A549 (cell line): ENCODE measurements at regions not wholly inside any gene's neighbourhood (a gene's known extent, or its start where the extent isn't known, plus 50 kb on each side); places are given as distances from the start of the nearest gene placed in this dataset.

Experiments used
- ATAC-seq, 2 experiments: fragments of 200-7000 bp in 1 of 2; fragments of >200 bp in 1 of 2; cut with Nextera tagmentation in 1 of 2; cut with Tn5 transposase in 1 of 2; 3 replicates each; pipeline versions ENCODE4 v1.8.0 to v1.9.1; 2018 to 2020; ENCODE audit warnings: mild to moderate bottlenecking in 1 of 2, moderate library complexity in 1 of 2
- CTCF ChIA-PET: fragments of 300-600 bp; sonication (Branson Sonifier 250); formaldehyde crosslinking; extraction: SDS; loops from one replicate; lab custom pipeline; 2021; ENCODE audit warnings: antibody characterized with exemption, inconsistent platforms; lab: Yijun Ruan, JAX
- POLR2A ChIA-PET: fragments of 350-600 bp; formaldehyde crosslinking; extraction: SDS; loops from one replicate; lab custom pipeline; 2021; ENCODE audit warnings: antibody characterized with exemption, inconsistent platforms; lab: Yijun Ruan, JAX
- DNase-seq, 2 experiments: peaks; one replicate each; pipeline versions ENCODE4 v3.0.0 to v3.0.0-alpha.2; 2011 to 2016; ENCODE audit warnings: low read depth in 1 of 2, low spot score in 1 of 2
- FAIRE-seq: peaks from 2 replicates; lab custom pipeline; 2011; peaks lifted over from hg19 to GRCh38; lab: Jason Lieb, UNC
- H3K27ac ChIP-seq, 2 experiments: fragments of >200 bp; sonication (Bioruptor Twin); formaldehyde crosslinking; 3 replicates each; pipeline ENCODE4 v1.5.1; 2016 to 2017
- H3K4me1 ChIP-seq: fragments of >200 bp; sonication (Bioruptor Twin); formaldehyde crosslinking; 3 replicates; pipeline ENCODE4 v1.6.1; 2016
- H3K4me2 ChIP-seq: fragments of >200 bp; sonication (Bioruptor Twin); formaldehyde crosslinking; 3 replicates; pipeline ENCODE4 v1.6.1; 2016
- H3K4me3 ChIP-seq: fragments of >200 bp; sonication (Bioruptor Twin); formaldehyde crosslinking; 3 replicates; pipeline ENCODE4 v1.5.1; 2016
- H3K9me3 ChIP-seq: fragments of >200 bp; sonication (Bioruptor Twin); formaldehyde crosslinking; 3 replicates; pipeline ENCODE4 v1.6.1; 2016
- BHLHE40 ChIP-seq: IDR thresholded peaks from 2 replicates; pipeline ENCODE4 v1.6.1; 2012; ENCODE audit warnings: low read depth, low read length, inconsistent platforms
- CBX8 ChIP-seq: fragments of 200-600 bp; sonication (generic); IDR thresholded peaks from 2 replicates; pipeline ENCODE4 v1.6.1; 2016
- CHD2 ChIP-seq: fragments of 150-350 bp; IDR thresholded peaks from 2 replicates; pipeline ENCODE4 v1.6.1; 2014; ENCODE audit warnings: low read length; ENCODE audit not compliant: partially characterized antibody
- EHMT2 ChIP-seq: fragments of 200-600 bp; sonication (generic); IDR thresholded peaks from 2 replicates; pipeline ENCODE4 v1.6.1; 2016; ENCODE audit warnings: antibody characterized with exemption, low read depth, mild to moderate bottlenecking, moderate library complexity
- ESRRA ChIP-seq: fragments of 150-350 bp; IDR thresholded peaks from 2 replicates; pipeline ENCODE4 v1.6.1; 2014; ENCODE audit warnings: mild to moderate bottlenecking, low read length, borderline replicate concordance
- FOSB ChIP-seq: fragments of 250-450 bp; sonication (Bioruptor Pico); IDR thresholded peaks from 2 replicates; pipeline ENCODE4 v1.5.0; 2020; ENCODE audit warnings: mild to moderate bottlenecking, moderate library complexity
- FOXS1 ChIP-seq: fragments of 250-450 bp; sonication (Bioruptor Pico); IDR thresholded peaks from 2 replicates; pipeline ENCODE4 v1.5.0; 2020; ENCODE audit warnings: mild to moderate bottlenecking, moderate library complexity
- GATA3 ChIP-seq: IDR thresholded peaks from 2 replicates; pipeline ENCODE4 v1.6.1; 2012; ENCODE audit warnings: borderline replicate concordance
- HOXB5 ChIP-seq: fragments of 250-450 bp; sonication (Bioruptor Pico); IDR thresholded peaks from 2 replicates; pipeline ENCODE4 v1.5.0; 2020; ENCODE audit warnings: mild to moderate bottlenecking, moderate library complexity
- JUN ChIP-seq, 2 experiments: fragments of >200 bp; sonication (Bioruptor Twin); formaldehyde crosslinking; IDR thresholded peaks; 2 replicates in 1 of 2; 3 replicates in 1 of 2; pipeline ENCODE4 v1.6.1; 2016 to 2017
- KDM1A ChIP-seq: fragments of 200-600 bp; sonication (generic); IDR thresholded peaks from 2 replicates; pipeline ENCODE4 v1.6.1; 2016; ENCODE audit warnings: low read depth, mild to moderate bottlenecking
- KDM5A ChIP-seq: fragments of 200-600 bp; sonication (generic); IDR thresholded peaks from 2 replicates; pipeline ENCODE4 v1.6.1; 2016; ENCODE audit warnings: antibody characterized with exemption, mild to moderate bottlenecking
- MAFK ChIP-seq: fragments of 450-650 bp; IDR thresholded peaks from 2 replicates; pipeline ENCODE4 v1.6.1; 2014; ENCODE audit not compliant: partially characterized antibody
- MAZ ChIP-seq: fragments of 150-350 bp; IDR thresholded peaks from 2 replicates; pipeline ENCODE4 v1.6.1; 2014; ENCODE audit warnings: antibody characterized with exemption, low read depth, low read length, borderline replicate concordance
- NFE2L2 ChIP-seq: fragments of 150-350 bp; conservative IDR thresholded peaks from 2 replicates; pipeline ENCODE4 v1.6.1; 2014; ENCODE audit warnings: low read length
- RARB ChIP-seq: fragments of 250-450 bp; sonication (Bioruptor Pico); IDR thresholded peaks from 2 replicates; pipeline ENCODE4 v1.8.0; 2021; ENCODE audit warnings: mild to moderate bottlenecking, moderate library complexity
- SMC3 ChIP-seq: fragments of >200 bp; sonication (Bioruptor Twin); formaldehyde crosslinking; IDR thresholded peaks from 3 replicates; pipeline ENCODE4 v1.6.1; 2018; ENCODE audit warnings: inconsistent platforms
- TFCP2L1 ChIP-seq: fragments of 250-450 bp; sonication (Bioruptor Pico); IDR thresholded peaks from 2 replicates; pipeline ENCODE4 v1.5.0; 2021; ENCODE audit warnings: mild to moderate bottlenecking
- TP53 ChIP-seq: fragments of 250-450 bp; sonication (Bioruptor Pico); IDR thresholded peaks from 2 replicates; pipeline ENCODE4 v1.5.0; 2021; ENCODE audit warnings: mild to moderate bottlenecking, moderate library complexity
- ZC3H11A ChIP-seq: fragments of 450-650 bp; IDR thresholded peaks from 2 replicates; pipeline ENCODE4 v1.6.1; 2014; ENCODE audit warnings: antibody characterized with exemption, mild to moderate bottlenecking
- WGBS: methylation state at CpG from one replicate; pipeline ENCODE4 v1.1.6; 2017; ENCODE audit errors: missing lambda C conversion rate; 5-methylcytosine and 5-hydroxymethylcytosine counted together
- TF ChIP-seq, protein P1 (sequence below): fragments of 150-350 bp; IDR thresholded peaks from 2 replicates; pipeline ENCODE4 v1.6.1; 2014; ENCODE audit warnings: low read depth, mild to moderate bottlenecking, low read length
- TF ChIP-seq, protein P2 (sequence below): IDR thresholded peaks from 2 replicates; pipeline ENCODE4 v1.6.1; 2012; ENCODE audit warnings: low read depth, borderline replicate concordance
- TF ChIP-seq, protein P3 (sequence below): IDR thresholded peaks from 2 replicates; pipeline ENCODE4 v1.6.1; 2012
- TF ChIP-seq, protein P4 (sequence below): fragments of 200-600 bp; sonication (generic); IDR thresholded peaks from 2 replicates; pipeline ENCODE4 v1.6.1; 2016; ENCODE audit warnings: antibody characterized with exemption, mild to moderate bottlenecking, moderate library complexity

DNA sequence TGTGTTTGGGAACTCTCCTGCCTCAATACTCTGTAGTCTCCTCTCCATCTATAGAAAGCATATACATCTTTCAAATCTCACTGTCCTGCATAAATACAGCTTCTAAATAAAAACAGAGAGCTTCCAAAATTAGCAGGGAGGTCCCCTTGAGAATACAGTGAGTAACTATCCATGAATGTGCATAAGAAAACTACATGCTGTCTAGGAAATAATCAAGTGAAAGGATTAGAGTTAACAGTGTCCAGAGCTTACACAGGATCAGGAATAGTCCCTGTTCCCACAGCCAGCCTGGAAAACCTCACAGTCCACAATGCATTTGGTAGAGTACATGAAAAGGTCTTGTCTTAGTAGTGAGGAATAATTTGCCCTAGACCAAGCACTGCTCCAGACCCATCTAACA lies 123.0 kb upstream of the POU3F2 start:
- ATAC-seq = no peak

DNA sequence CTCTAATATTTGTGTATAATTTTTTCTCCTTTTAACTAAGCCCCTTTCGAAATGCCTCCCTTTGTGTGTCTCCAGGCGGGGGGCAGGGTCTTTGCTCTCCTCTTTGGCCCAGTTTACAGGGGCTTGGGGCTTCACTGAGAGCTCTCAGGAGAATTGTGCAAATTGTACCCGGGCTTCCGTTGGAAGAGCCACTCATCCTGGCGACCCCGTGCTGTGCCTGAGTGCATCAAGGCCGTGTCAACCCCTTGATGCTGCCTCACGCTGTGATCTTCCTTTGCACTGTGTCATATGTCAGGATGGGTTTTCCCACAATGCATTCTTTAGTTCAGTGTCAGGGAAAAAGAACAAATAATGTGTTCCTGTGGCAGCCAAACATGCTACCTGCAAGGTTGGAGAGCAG lies 118.0 kb upstream of the POU3F2 start:
- DNase-seq (no peak), FAIRE-seq (no peak), ATAC-seq (no peak)
- no peak overlapping the region for H3K4me3 ChIP-seq
- H3K4me2 ChIP-seq = no peak overlapping the region
- no peaks in the 10 kb centered on the region for H3K9me3 ChIP-seq
- no peak overlapping the region for H3K27ac ChIP-seq
- no peaks in the 10 kb centered on the region for H3K4me1 ChIP-seq
- 0% methylated on average over 2 of the region's 8 CpGs for WGBS
- TF ChIP-seq GATA3 (no peak), KDM5A (no peak), SMC3 (no peak), EHMT2 (no peak), JUN (IDR thresholded peaks at IDR 0.05) (no peak), ESRRA (no peak), ZC3H11A (no peak), CHD2 (no peak)
- TF ChIP-seq, protein P1, sequence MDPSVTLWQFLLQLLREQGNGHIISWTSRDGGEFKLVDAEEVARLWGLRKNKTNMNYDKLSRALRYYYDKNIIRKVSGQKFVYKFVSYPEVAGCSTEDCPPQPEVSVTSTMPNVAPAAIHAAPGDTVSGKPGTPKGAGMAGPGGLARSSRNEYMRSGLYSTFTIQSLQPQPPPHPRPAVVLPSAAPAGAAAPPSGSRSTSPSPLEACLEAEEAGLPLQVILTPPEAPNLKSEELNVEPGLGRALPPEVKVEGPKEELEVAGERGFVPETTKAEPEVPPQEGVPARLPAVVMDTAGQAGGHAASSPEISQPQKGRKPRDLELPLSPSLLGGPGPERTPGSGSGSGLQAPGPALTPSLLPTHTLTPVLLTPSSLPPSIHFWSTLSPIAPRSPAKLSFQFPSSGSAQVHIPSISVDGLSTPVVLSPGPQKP = no peak
- TF ChIP-seq, protein P2, sequence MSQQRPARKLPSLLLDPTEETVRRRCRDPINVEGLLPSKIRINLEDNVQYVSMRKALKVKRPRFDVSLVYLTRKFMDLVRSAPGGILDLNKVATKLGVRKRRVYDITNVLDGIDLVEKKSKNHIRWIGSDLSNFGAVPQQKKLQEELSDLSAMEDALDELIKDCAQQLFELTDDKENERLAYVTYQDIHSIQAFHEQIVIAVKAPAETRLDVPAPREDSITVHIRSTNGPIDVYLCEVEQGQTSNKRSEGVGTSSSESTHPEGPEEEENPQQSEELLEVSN = no peak
- ChIA-PET POLR2A (no interaction called here), CTCF (no interaction called here)

More for the DNA sequence above, 123.0 kb upstream of the POU3F2 start:
- Histone ChIP-seq H3K4me3 (no peak overlapping the region), H3K4me2 (no peak overlapping the region), H3K9me3 (no peaks in the 10 kb centered on the region), H3K4me1 (no peaks in the 10 kb centered on the region), H3K27ac (no peak overlapping the region)
- ChIA-PET CTCF (no interaction called here), POLR2A (no interaction called here)
- FAIRE-seq (no peak), DNase-seq (no peak)
- no peak for TF ChIP-seq NFE2L2
- TF ChIP-seq TFCP2L1 (CRISPR knock-in tag) = no peak
- TF ChIP-seq FOSB (CRISPR knock-in tag) = no peak
- TF ChIP-seq JUN (IDR thresholded peaks at IDR 0.05) = no peak
- TF ChIP-seq ZC3H11A = no peak
- TF ChIP-seq MAFK = no peak
- no peak for TF ChIP-seq FOXS1 (CRISPR knock-in tag)
- no peak for TF ChIP-seq KDM1A
- TF ChIP-seq, protein P3, sequence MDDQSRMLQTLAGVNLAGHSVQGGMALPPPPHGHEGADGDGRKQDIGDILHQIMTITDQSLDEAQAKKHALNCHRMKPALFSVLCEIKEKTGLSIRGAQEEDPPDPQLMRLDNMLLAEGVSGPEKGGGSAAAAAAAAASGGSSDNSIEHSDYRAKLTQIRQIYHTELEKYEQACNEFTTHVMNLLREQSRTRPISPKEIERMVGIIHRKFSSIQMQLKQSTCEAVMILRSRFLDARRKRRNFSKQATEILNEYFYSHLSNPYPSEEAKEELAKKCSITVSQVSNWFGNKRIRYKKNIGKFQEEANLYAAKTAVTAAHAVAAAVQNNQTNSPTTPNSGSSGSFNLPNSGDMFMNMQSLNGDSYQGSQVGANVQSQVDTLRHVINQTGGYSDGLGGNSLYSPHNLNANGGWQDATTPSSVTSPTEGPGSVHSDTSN = no peak
- no peak for TF ChIP-seq RARB (CRISPR knock-in tag)
- TF ChIP-seq MAZ = no peak
- TF ChIP-seq HOXB5 (CRISPR knock-in tag) = no peak
- no peak for TF ChIP-seq CHD2
- TF ChIP-seq, protein P4, sequence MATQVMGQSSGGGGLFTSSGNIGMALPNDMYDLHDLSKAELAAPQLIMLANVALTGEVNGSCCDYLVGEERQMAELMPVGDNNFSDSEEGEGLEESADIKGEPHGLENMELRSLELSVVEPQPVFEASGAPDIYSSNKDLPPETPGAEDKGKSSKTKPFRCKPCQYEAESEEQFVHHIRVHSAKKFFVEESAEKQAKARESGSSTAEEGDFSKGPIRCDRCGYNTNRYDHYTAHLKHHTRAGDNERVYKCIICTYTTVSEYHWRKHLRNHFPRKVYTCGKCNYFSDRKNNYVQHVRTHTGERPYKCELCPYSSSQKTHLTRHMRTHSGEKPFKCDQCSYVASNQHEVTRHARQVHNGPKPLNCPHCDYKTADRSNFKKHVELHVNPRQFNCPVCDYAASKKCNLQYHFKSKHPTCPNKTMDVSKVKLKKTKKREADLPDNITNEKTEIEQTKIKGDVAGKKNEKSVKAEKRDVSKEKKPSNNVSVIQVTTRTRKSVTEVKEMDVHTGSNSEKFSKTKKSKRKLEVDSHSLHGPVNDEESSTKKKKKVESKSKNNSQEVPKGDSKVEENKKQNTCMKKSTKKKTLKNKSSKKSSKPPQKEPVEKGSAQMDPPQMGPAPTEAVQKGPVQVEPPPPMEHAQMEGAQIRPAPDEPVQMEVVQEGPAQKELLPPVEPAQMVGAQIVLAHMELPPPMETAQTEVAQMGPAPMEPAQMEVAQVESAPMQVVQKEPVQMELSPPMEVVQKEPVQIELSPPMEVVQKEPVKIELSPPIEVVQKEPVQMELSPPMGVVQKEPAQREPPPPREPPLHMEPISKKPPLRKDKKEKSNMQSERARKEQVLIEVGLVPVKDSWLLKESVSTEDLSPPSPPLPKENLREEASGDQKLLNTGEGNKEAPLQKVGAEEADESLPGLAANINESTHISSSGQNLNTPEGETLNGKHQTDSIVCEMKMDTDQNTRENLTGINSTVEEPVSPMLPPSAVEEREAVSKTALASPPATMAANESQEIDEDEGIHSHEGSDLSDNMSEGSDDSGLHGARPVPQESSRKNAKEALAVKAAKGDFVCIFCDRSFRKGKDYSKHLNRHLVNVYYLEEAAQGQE = no peak
- TF ChIP-seq EHMT2 = no peak
- TF ChIP-seq, protein P2 = no peak
- no peak for TF ChIP-seq BHLHE40
- no peak for TF ChIP-seq CBX8
- TF ChIP-seq TP53 = no peak
